Middle frontal gyrus (tissue), 1 donor: ENCODE measurements at regions not wholly inside any gene's neighbourhood (a gene's known extent, or its start where the extent isn't known, plus 50 kb on each side); places are given as distances from the start of the nearest gene placed in this dataset.
"Not testable (repeated sequence)": the region's sequence is repeated elsewhere in the genome, so short reads cannot be mapped to it uniquely, and the experiment has no call there.

ENCODE experiments used
- DNase-seq: peaks from one replicate; pipeline ENCODE4 v3.0.0-alpha.2; 2015; ENCODE audit warnings: low spot score; ENCODE audit errors: extremely low spot score

- no peak for DNase-seq
Measured at GRCh38 chr4:19636451-19636850, 615.3 kb upstream of the SLIT2 start.

- no peak for DNase-seq
Measured at GRCh38 chr4:19631814-19632213, 619.9 kb upstream of the SLIT2 start.

GRCh38 chr4:19623866-19624265 lies 627.8 kb upstream of the SLIT2 start:
- DNase-seq: no peak

- no peak for DNase-seq
Measured at GRCh38 chr4:19615086-19615689, 636.5 kb upstream of the SLIT2 start.

GRCh38 chr4:19614171-19614570 lies 637.5 kb upstream of the SLIT2 start:
- DNase-seq: no peak

- no peak for DNase-seq
Measured at GRCh38 chr4:19596342-19596741, 655.4 kb upstream of the SLIT2 start.

- no peak for DNase-seq
Measured at GRCh38 chr4:19592391-19592790, 659.3 kb upstream of the SLIT2 start.

GRCh38 chr4:19583827-19584569 lies 667.7 kb upstream of the SLIT2 start:
- DNase-seq: no peak

GRCh38 chr4:19580095-19580494 lies 671.6 kb upstream of the SLIT2 start:
- no peak for DNase-seq

- DNase-seq: no peak
Measured at GRCh38 chr4:19579608-19580007, 672.1 kb upstream of the SLIT2 start.

- DNase-seq: no peak
Measured at GRCh38 chr4:19577097-19577496, 674.6 kb upstream of the SLIT2 start.

GRCh38 chr4:19575924-19576323 lies 675.8 kb upstream of the SLIT2 start:
- no peak for DNase-seq

GRCh38 chr4:19566041-19566440 lies 685.7 kb upstream of the SLIT2 start:
- no peak for DNase-seq

- no peak for DNase-seq
Measured at GRCh38 chr4:19562456-19562855, 689.2 kb upstream of the SLIT2 start.

GRCh38 chr4:19557161-19557560 lies 694.5 kb upstream of the SLIT2 start:
- DNase-seq: no peak

- not testable (repeated sequence) for DNase-seq
Measured at GRCh38 chr4:19556276-19556675, 695.4 kb upstream of the SLIT2 start.

- DNase-seq: no peak
Measured at GRCh38 chr4:19547463-19547862, 704.2 kb upstream of the SLIT2 start.

- peak; percentile 9 for DNase-seq
Measured at GRCh38 chr4:19544446-19545125, 707.1 kb upstream of the SLIT2 start.

- no peak for DNase-seq
Measured at GRCh38 chr4:19540859-19541540, 710.7 kb upstream of the SLIT2 start.

- no peak for DNase-seq
Measured at GRCh38 chr4:19539201-19539600, 712.5 kb upstream of the SLIT2 start.

GRCh38 chr4:19534159-19534558 lies 717.5 kb upstream of the SLIT2 start:
- no peak for DNase-seq
